ENCODE measurements at regions not wholly inside any gene's neighbourhood (a gene's known extent, or its start where the extent isn't known, plus 50 kb on each side); places are given as distances from the start of the nearest gene placed in this dataset.

DNA sequence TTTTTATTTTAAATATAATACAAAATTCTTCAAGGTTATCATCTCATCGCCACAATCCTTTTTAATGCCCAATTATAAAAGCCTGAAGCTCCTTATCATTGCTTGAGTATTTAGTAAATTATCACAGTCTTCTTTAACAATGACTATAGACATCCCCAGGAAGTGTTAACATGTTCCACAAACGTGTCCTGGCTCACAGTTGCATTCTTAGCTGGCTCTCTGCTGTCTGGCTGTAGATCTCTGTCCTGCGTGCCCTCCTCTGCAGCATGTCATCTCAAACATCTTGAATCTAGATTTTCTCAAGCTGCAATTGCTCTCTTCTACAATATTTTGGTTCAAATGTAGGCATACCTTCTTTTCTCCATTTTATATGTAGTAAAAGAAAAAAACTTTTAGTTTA lies 885.2 kb downstream of the EPHA7 start:
- TF ChIP-seq GATA2 (IDR thresholded peaks at IDR 0.05; ENCODE audit: low read depth, low read length) (no peak), GATA3 (IDR thresholded peaks at IDR 0.05; ENCODE audit: low read depth, low read length) (no peak)
